ENCODE measurements at regions not wholly inside any gene's neighbourhood (a gene's known extent, or its start where the extent isn't known, plus 50 kb on each side); places are given as distances from the start of the nearest gene placed in this dataset.

- DNase-seq, result no peak
Observed at GRCh38 chr11:35868491-35868890, 75.4 kb upstream of the LDLRAD3 start.

GRCh38 chr11:35873721-35874120, 70.1 kb upstream of the LDLRAD3 start:
- DNase-seq, result no peak

GRCh38 chr11:35874751-35875450, 69.0 kb upstream of the LDLRAD3 start:
- no peak for DNase-seq

- no peak for DNase-seq
Observed at GRCh38 chr11:35875466-35875865, 68.4 kb upstream of the LDLRAD3 start.

GRCh38 chr11:35876786-35877185, 67.1 kb upstream of the LDLRAD3 start:
- no peak for DNase-seq

GRCh38 chr11:35878741-35879140, 65.1 kb upstream of the LDLRAD3 start:
- no peak for DNase-seq

- no peak for DNase-seq
Observed at GRCh38 chr11:35879361-35879760, 64.5 kb upstream of the LDLRAD3 start.

GRCh38 chr11:35886759-35887158, 57.1 kb upstream of the LDLRAD3 start:
- DNase-seq, result no peak

- no peak for DNase-seq
Observed at GRCh38 chr11:35887737-35888136, 56.1 kb upstream of the LDLRAD3 start.

- no peak for DNase-seq
Observed at GRCh38 chr11:35888961-35889360, 54.9 kb upstream of the LDLRAD3 start.

GRCh38 chr11:35891096-35891495, 52.8 kb upstream of the LDLRAD3 start:
- DNase-seq, result no peak

GRCh38 chr11:35892166-35892565, 51.7 kb upstream of the LDLRAD3 start:
- no peak for DNase-seq

GRCh38 chr11:35893796-35894475, 49.9 kb upstream of the LDLRAD3 start:
- DNase-seq, result peak; percentile 86

Data from DMS79 (cell line).